ENCODE measurements at regions not wholly inside any gene's neighbourhood (a gene's known extent, or its start where the extent isn't known, plus 50 kb on each side); places are given as distances from the start of the nearest gene placed in this dataset.

DNA sequence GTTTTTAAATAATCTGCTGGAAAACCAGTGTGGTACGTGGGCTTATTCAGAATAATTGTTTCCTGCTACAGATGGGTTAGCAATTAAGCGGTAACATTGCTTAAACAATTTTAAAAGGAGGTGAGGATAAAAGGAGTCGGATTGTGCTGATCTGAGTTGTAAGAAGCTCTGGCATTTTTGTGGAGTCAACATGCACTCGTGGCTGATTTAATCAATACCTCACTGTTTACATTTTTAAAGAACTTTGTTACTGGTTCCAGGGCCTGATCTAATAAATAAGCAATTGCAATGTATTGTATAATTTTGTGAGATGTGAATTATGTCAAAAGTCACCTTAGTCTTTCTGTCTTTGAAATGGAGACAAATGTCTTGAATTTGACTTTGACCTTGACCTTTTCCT lies 474.0 kb downstream of the SETD4 start:
- TF ChIP-seq, protein P1, sequence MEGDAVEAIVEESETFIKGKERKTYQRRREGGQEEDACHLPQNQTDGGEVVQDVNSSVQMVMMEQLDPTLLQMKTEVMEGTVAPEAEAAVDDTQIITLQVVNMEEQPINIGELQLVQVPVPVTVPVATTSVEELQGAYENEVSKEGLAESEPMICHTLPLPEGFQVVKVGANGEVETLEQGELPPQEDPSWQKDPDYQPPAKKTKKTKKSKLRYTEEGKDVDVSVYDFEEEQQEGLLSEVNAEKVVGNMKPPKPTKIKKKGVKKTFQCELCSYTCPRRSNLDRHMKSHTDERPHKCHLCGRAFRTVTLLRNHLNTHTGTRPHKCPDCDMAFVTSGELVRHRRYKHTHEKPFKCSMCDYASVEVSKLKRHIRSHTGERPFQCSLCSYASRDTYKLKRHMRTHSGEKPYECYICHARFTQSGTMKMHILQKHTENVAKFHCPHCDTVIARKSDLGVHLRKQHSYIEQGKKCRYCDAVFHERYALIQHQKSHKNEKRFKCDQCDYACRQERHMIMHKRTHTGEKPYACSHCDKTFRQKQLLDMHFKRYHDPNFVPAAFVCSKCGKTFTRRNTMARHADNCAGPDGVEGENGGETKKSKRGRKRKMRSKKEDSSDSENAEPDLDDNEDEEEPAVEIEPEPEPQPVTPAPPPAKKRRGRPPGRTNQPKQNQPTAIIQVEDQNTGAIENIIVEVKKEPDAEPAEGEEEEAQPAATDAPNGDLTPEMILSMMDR (IDR thresholded peaks at IDR 0.05; ENCODE audit: low read depth, low read length): no peak
- no peak for TF ChIP-seq POLR2A (IDR thresholded peaks at IDR 0.05; ENCODE audit: extremely low read depth, insufficient read length)
